ENCODE measurements at regions not wholly inside any gene's neighbourhood (a gene's known extent, or its start where the extent isn't known, plus 50 kb on each side); places are given as distances from the start of the nearest gene placed in this dataset.
"Not testable (repeated sequence)": the region's sequence is repeated elsewhere in the genome, so short reads cannot be mapped to it uniquely, and the experiment has no call there.

DNA sequence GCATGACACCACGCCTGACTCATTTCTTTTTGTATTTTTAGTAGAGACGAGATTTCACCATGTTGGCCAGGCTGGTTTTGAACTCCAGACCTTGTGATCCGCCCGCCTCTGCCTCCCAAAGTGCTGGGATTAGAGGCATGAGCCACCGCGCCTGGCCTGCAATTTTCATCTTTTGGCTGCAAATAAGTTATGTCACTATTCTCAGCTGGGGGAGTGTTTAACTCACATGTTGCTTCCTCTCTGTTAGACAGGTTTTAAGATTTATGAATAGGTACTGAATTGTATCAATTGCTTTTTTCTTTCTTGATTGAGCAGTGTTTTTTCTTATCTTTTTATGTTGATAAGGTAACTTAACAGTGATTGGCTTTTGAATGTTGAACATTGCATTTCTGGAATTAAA is 88.2 kb upstream of the ADCY2 start:
- H3K27ac Mint-ChIP-seq = not testable (repeated sequence)
- H3K27me3 Mint-ChIP-seq (ENCODE audit: low read depth) = peaks cover 19% of the 10 kb centered on the region

DNA sequence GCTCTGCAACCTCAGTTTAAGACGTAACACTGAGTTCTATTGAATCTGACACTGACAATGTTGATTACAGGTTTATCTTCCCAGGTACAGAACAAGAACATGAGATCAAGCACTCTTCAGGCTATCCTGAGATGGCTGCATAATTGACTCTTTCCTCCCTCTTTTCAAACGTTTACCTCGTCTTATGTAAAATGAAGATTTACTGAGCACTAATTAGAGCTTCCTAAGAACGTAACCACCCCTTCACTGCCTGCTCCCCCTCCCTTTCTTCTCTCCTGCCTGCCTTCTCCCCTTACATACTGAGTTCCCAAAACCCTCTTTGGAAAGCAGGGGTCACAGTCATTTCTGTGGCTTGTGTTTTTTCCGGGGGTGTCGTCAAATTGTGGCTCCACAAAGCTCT is 86.2 kb upstream of the ADCY2 start:
- not testable (repeated sequence) for H2BK5ac ChIP-seq (ENCODE audit: insufficient read length, low read length); H2BK20ac ChIP-seq (ENCODE audit: low read depth, low read length, poor library complexity, severe bottlenecking); H2BK12ac ChIP-seq (ENCODE audit: insufficient read length, low read depth, low read length); H3K4ac ChIP-seq (ENCODE audit: low read depth, low read length); H3K23me2 ChIP-seq (ENCODE audit: insufficient read length, low read depth, low read length, poor library complexity, severe bottlenecking); H3K18ac ChIP-seq (ENCODE audit: insufficient read length, low read depth, low read length); H2BK15ac ChIP-seq (ENCODE audit: low read depth, low read length); H2BK120ac ChIP-seq (ENCODE audit: low read depth, low read length, poor library complexity, severe bottlenecking); H2AFZ ChIP-seq (ENCODE audit: low read length); H3T11ph ChIP-seq (ENCODE audit: low read length); H4K91ac ChIP-seq (ENCODE audit: insufficient read length, low read depth, low read length); H4K20me1 ChIP-seq (ENCODE audit: control insufficient read depth, insufficient read depth, insufficient read length); H3K4me1 ChIP-seq (ENCODE audit: insufficient read depth, low read length); H3K79me2 ChIP-seq (ENCODE audit: insufficient read depth, low read length); H3K27me3 Mint-ChIP-seq (ENCODE audit: low read depth); H4K8ac ChIP-seq (replicated peaks; ENCODE audit: insufficient read length, low read depth, low read length); H2AK5ac ChIP-seq (ENCODE audit: insufficient read length, low read length); H3K27ac ChIP-seq (ENCODE audit: insufficient read length, low read depth, low read length); H3K56ac ChIP-seq (ENCODE audit: insufficient read length, low read depth, low read length); H3K9ac ChIP-seq (ENCODE audit: extremely low read depth, insufficient read length, low read length); H3K14ac ChIP-seq (ENCODE audit: insufficient read depth, low read length); H3K36me3 Mint-ChIP-seq (ENCODE audit: insufficient read depth in 1 of 3, low read depth in 3 of 3); H3K9me3 ChIP-seq (ENCODE audit: control insufficient read depth, low read depth, low read length); DNase-seq; H3K27me3 ChIP-seq (ENCODE audit: insufficient read depth, low read length); H4K5ac ChIP-seq (ENCODE audit: insufficient read length, low read depth, low read length); H3K79me1 ChIP-seq (ENCODE audit: insufficient read depth, low read depth, low read length, poor library complexity, severe bottlenecking); H3K23ac ChIP-seq (ENCODE audit: insufficient read length, low read depth, low read length); H3K9me3 Mint-ChIP-seq
- H3K4me2 ChIP-seq (ENCODE audit: insufficient read depth, insufficient read length, low read length) = peak overlapping the region; percentile 44
- peak overlapping the region; percentile 89 to 93 (median 92); a peak in 6 of 7 replicates for H3K27ac Mint-ChIP-seq
- H3K4me3 Mint-ChIP-seq = peak overlapping the region in 1 of 2 experiments; percentile 37; a peak in 2 of 5 replicates
- H3K4me1 Mint-ChIP-seq = peaks cover 22 to 24% of the 10 kb centered on the region in 2 experiments
- WGBS (ENCODE audit: extremely low coverage, insufficient read length, low lambda C conversion rate) = no CpG with 5 or more reads among the region's 6 CpGs

More for the DNA sequence above, 88.2 kb upstream of the ADCY2 start:
- H3K4me2 ChIP-seq (ENCODE audit: insufficient read depth, insufficient read length, low read length); H3K4ac ChIP-seq (ENCODE audit: low read depth, low read length); H3K79me1 ChIP-seq (ENCODE audit: insufficient read depth, low read depth, low read length, poor library complexity, severe bottlenecking); H3K36me3 Mint-ChIP-seq (ENCODE audit: insufficient read depth in 1 of 3, low read depth in 3 of 3); H3K18ac ChIP-seq (ENCODE audit: insufficient read length, low read depth, low read length); H3K9ac ChIP-seq (ENCODE audit: extremely low read depth, insufficient read length, low read length); H3K23me2 ChIP-seq (ENCODE audit: insufficient read length, low read depth, low read length, poor library complexity, severe bottlenecking); H3T11ph ChIP-seq (ENCODE audit: low read length); H3K4me3 Mint-ChIP-seq; H3K9me3 Mint-ChIP-seq; H3K56ac ChIP-seq (ENCODE audit: insufficient read length, low read depth, low read length); H3K9me3 ChIP-seq (ENCODE audit: control insufficient read depth, low read depth, low read length); H3K14ac ChIP-seq (ENCODE audit: insufficient read depth, low read length); H4K20me1 ChIP-seq (ENCODE audit: control insufficient read depth, insufficient read depth, insufficient read length); H3K79me2 ChIP-seq (ENCODE audit: insufficient read depth, low read length); H4K8ac ChIP-seq (replicated peaks; ENCODE audit: insufficient read length, low read depth, low read length); H2BK5ac ChIP-seq (ENCODE audit: insufficient read length, low read length); H4K5ac ChIP-seq (ENCODE audit: insufficient read length, low read depth, low read length); H3K23ac ChIP-seq (ENCODE audit: insufficient read length, low read depth, low read length); H2AFZ ChIP-seq (ENCODE audit: low read length); H4K91ac ChIP-seq (ENCODE audit: insufficient read length, low read depth, low read length); H2BK120ac ChIP-seq (ENCODE audit: low read depth, low read length, poor library complexity, severe bottlenecking); H2BK15ac ChIP-seq (ENCODE audit: low read depth, low read length); H3K27ac ChIP-seq (ENCODE audit: insufficient read length, low read depth, low read length); H3K27me3 ChIP-seq (ENCODE audit: insufficient read depth, low read length); DNase-seq; H2BK12ac ChIP-seq (ENCODE audit: insufficient read length, low read depth, low read length); H2BK20ac ChIP-seq (ENCODE audit: low read depth, low read length, poor library complexity, severe bottlenecking); H2AK5ac ChIP-seq (ENCODE audit: insufficient read length, low read length); H3K4me1 ChIP-seq (ENCODE audit: insufficient read depth, low read length): not testable (repeated sequence)
- H3K4me1 Mint-ChIP-seq = peaks cover 22 to 30% of the 10 kb centered on the region in 2 experiments
- no CpG with 5 or more reads among the region's 6 CpGs for WGBS (ENCODE audit: extremely low coverage, insufficient read length, low lambda C conversion rate)

Measured in H9 (cell line).